ENCODE measurements at regions not wholly inside any gene's neighbourhood (a gene's known extent, or its start where the extent isn't known, plus 50 kb on each side); places are given as distances from the start of the nearest gene placed in this dataset.

- no peak for DNase-seq
Observed at GRCh38 chr1:29746076-29746665, 509.8 kb downstream of the PTPRU start.

- DNase-seq = no peak
Observed at GRCh38 chr1:29744684-29745490, 508.6 kb downstream of the PTPRU start.

GRCh38 chr1:29743931-29744330, 507.6 kb downstream of the PTPRU start:
- no peak for DNase-seq

- DNase-seq = no peak
Observed at GRCh38 chr1:29743264-29743663, 506.9 kb downstream of the PTPRU start.

GRCh38 chr1:29739176-29739575, 502.9 kb downstream of the PTPRU start:
- DNase-seq = no peak

- DNase-seq = no peak
Observed at GRCh38 chr1:29736582-29737188, 500.4 kb downstream of the PTPRU start.

GRCh38 chr1:29732453-29732852, 496.1 kb downstream of the PTPRU start:
- no peak for DNase-seq

- no peak for DNase-seq
Observed at GRCh38 chr1:29730623-29731022, 494.3 kb downstream of the PTPRU start.

GRCh38 chr1:29729281-29729680, 493.0 kb downstream of the PTPRU start:
- no peak for DNase-seq

GRCh38 chr1:29728703-29729102, 492.4 kb downstream of the PTPRU start:
- no peak for DNase-seq

- no peak for DNase-seq
Observed at GRCh38 chr1:29725262-29725661, 488.9 kb downstream of the PTPRU start.

GRCh38 chr1:29722598-29722997, 486.3 kb downstream of the PTPRU start:
- DNase-seq = no peak

GRCh38 chr1:29719253-29719652, 482.9 kb downstream of the PTPRU start:
- no peak for DNase-seq

- no peak for DNase-seq
Observed at GRCh38 chr1:29718791-29719190, 482.5 kb downstream of the PTPRU start.

GRCh38 chr1:29716306-29716705, 480.0 kb downstream of the PTPRU start:
- DNase-seq = no peak

GRCh38 chr1:29713857-29714256, 477.5 kb downstream of the PTPRU start:
- DNase-seq = no peak

GRCh38 chr1:29712801-29713200, 476.5 kb downstream of the PTPRU start:
- no peak for DNase-seq

GRCh38 chr1:29712284-29712651, 475.9 kb downstream of the PTPRU start:
- no peak for DNase-seq

- DNase-seq = no peak
Observed at GRCh38 chr1:29711582-29712283, 475.4 kb downstream of the PTPRU start.

- DNase-seq = no peak
Observed at GRCh38 chr1:29709704-29710280, 473.5 kb downstream of the PTPRU start.

- no peak for DNase-seq
Observed at GRCh38 chr1:29708796-29709703, 472.7 kb downstream of the PTPRU start.

- no peak for DNase-seq
Observed at GRCh38 chr1:29708381-29708780, 472.1 kb downstream of the PTPRU start.
